Epithelial cell of proximal tubule (primary cell): ENCODE measurements at regions not wholly inside any gene's neighbourhood (a gene's known extent, or its start where the extent isn't known, plus 50 kb on each side); places are given as distances from the start of the nearest gene placed in this dataset.

Experiments used
- DNase-seq: peaks from one replicate; pipeline ENCODE4 v3.0.0-alpha.2; 2011; ENCODE audit warnings: low read depth
- H3K4me3 ChIP-seq: 2 replicates; pipeline ENCODE4 v1.5.1; 2011; ENCODE audit warnings: low read depth, mild to moderate bottlenecking, low read length
- TF ChIP-seq, protein P1 (sequence below): conservative IDR thresholded peaks from 2 replicates; pipeline ENCODE4 v1.5.1; 2012; ENCODE audit warnings: low read depth, mild to moderate bottlenecking, low read length

DNA sequence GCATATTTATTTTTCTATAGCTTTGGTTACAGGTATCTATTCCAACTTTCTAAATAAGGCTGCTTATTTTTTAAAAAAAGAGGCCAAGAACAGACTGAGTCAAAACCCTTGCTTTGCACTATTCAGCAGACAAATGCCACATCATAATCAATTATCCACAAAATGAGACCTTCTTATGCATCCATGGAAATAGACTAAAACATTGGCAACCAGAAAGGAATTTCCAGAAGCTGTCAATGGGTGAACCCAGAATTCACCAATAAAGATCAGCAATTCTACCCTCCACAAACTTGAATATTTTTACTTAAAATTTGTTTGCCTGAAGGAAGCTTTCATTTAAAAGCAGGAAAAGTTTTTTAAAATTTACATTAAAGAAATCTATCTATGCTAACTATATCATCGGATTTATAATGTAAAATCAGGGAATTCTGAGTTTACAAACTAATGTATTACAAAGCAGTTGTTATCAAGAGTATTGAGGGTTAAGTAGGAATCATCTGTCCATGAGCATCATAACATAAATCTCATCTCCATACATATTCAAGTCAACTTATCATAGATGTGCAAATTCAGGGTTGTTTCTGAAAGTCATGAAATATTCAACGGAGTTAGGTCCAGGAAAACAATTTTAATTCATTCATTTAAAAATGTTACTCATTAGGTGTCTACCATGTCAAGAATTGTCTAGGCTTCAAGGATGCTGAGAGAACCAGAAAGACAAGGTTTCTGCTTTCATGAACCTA is 548.0 kb downstream of the SATB2 start:
- H3K4me3 ChIP-seq: no peak overlapping the region
- DNase-seq: no peak
- TF ChIP-seq, protein P1, sequence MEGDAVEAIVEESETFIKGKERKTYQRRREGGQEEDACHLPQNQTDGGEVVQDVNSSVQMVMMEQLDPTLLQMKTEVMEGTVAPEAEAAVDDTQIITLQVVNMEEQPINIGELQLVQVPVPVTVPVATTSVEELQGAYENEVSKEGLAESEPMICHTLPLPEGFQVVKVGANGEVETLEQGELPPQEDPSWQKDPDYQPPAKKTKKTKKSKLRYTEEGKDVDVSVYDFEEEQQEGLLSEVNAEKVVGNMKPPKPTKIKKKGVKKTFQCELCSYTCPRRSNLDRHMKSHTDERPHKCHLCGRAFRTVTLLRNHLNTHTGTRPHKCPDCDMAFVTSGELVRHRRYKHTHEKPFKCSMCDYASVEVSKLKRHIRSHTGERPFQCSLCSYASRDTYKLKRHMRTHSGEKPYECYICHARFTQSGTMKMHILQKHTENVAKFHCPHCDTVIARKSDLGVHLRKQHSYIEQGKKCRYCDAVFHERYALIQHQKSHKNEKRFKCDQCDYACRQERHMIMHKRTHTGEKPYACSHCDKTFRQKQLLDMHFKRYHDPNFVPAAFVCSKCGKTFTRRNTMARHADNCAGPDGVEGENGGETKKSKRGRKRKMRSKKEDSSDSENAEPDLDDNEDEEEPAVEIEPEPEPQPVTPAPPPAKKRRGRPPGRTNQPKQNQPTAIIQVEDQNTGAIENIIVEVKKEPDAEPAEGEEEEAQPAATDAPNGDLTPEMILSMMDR: no peak

DNA sequence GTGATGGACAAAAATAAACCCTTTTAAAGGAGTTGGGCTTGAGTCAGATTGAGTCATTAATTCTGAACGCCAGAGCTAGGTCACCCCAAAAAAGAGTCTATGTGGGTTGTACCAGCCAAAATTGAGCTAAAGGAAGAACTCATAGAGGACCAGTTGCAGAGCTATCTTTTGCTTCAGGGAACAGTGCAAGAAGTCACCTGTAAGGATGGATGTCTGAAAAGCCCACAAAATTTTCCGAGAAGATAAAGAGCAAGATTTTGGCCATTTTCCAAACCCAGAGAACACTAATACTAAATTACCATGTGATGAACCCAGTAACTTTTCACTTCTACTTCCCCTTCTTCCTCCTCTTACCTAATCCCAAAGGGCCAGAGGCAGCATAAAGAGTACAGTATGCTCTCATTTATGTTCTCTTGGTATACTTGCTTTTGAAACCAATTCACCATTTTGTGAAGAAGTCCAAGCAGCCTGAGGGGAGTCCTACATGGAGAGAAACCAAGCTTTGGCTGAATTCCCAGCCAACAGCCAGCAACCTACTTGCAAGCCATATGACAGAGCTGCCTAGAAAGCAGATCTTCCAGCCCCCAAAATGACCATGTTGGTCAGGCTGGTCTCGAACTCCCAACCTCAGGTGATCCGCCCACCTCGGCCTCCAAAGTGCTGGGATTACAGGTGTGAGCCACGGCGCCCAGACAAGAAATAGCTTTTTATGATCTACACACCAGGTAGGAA is 551.7 kb downstream of the SATB2 start:
- no peak for DNase-seq
- H3K4me3 ChIP-seq: no peak overlapping the region
- TF ChIP-seq, protein P1: no peak

DNA sequence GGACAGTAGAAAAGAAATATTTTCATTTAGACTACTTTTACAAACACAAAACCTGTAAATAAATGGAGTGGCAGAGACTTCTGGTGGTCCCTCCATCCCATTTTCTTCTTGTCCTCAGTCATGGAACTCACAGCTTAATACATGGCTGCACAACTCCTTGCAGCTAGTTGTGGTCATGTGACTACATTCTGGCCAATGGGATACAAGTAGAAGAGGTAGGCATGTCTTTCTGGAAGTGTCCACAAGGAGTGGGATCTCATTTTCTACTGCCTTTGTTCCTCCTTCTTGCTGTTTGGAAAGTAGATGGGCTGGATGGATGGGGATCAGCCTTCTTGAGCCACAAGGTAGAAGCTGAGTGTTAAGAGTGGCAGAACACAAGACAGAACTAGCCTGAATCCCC is 555.8 kb downstream of the SATB2 start:
- no peak for DNase-seq
- H3K4me3 ChIP-seq: no peak overlapping the region
- TF ChIP-seq, protein P1: no peak

DNA sequence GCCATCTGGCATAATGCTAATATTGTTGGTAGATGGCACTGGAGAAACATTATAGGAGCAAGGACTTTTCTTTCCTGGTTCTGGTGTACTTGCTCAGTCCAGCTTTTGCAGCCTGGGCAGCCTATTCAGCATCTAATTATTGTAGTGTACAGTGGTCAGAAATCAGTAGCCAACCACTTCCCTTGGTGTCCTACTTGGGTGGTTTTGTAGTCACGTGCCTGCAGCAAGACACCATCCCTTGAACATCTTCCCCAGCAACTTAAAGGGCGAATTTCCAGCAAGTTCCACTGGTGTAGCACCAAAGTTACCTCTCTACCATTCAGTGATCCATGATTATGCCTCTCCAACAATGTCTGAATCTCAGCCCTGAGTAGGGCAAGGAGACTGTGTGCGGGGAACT is 557.6 kb downstream of the SATB2 start:
- TF ChIP-seq, protein P1: no peak
- no peak overlapping the region for H3K4me3 ChIP-seq
- no peak for DNase-seq

DNA sequence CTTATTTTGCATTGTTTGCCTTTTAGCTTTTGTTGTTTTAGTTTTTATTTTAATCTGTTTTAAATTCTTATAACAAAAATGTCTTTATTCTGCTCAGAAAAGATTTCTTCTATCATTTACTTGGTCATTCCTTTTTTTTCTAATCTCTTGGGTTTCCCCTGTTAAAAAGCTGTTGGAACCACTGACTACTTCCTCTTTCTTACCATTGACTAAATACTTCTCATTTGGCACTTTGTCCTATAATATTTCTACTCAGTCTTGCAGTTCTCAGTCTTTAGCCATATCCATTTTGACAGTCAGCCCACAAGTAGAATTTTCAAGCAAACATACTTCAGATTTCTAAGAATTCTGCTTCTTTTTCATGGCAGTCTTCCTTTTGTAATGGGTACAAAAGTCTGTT is 567.2 kb downstream of the SATB2 start:
- TF ChIP-seq, protein P1: no peak
- no peak overlapping the region for H3K4me3 ChIP-seq
- no peak for DNase-seq

DNA sequence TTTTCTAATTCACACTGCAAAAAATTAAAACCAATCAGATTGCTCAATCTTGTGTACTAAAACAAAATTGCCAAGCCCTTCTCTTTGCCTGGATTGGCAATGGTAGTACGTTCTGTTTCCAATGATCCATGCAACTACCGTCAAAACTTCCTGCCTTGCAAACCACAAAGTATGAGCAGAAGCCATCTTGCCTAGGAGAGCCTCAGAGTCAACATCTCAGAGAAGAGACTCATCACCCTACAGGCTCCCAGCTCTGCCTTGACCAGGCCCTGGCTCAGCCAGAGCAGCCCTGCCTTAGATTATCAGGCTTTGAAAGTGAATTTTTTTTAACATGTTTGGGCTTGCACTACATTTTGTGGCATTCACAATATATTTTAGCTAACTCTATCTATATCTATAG is 574.1 kb downstream of the SATB2 start:
- no peak for DNase-seq

More for the DNA sequence above, 574.1 kb downstream of the SATB2 start:
- TF ChIP-seq, protein P1: no peak
- H3K4me3 ChIP-seq: no peak overlapping the region
